Right lobe of liver (tissue), 4 donors: ENCODE measurements at regions not wholly inside any gene's neighbourhood (a gene's known extent, or its start where the extent isn't known, plus 50 kb on each side); places are given as distances from the start of the nearest gene placed in this dataset.

Experiments
- CTCF ChIP-seq, 4 donors: fragments of 200-600 bp in 3 of 4; fragments of 450-650 bp in 1 of 4; IDR thresholded peaks; one replicate each; pipeline versions ENCODE4 v1.5.1 to v1.8.0; 2016 to 2022; ENCODE audit warnings: antibody characterized with exemption in 4 of 4, mild to moderate bottlenecking in 2 of 4
- POLR2A ChIP-seq: fragments of 450-650 bp; IDR thresholded peaks from one replicate; pipeline ENCODE4 v1.6.1; 2017; ENCODE audit warnings: antibody characterized with exemption, mild to moderate bottlenecking
- donor health status: DM: no; HTN: no; CAD: no.
- donor health status: DM: no; HTN: no; CAD: no.
- donor health status: DM: no; HTN: yes; CAD: no.

DNA sequence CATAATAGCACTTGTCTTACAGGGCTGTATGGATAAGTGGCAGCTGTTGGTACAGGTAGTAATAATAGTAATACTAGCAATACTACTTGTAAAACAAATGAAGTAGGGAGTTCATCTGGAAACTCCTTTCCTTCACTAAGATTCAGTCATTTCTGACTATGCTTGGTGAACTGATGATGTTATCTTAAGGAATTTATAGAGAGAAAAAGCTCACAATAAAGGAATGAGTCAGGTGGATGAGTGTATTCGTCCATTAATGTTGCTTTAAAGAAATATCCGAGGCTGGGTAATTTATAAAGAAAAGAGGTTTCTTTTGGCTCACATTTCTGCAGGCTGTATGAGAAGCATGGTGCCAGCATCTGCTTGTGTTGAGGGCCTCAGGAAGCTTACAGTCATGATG lies 477.3 kb downstream of the KLF12 start:
- TF ChIP-seq POLR2A (no peak), CTCF (IDR thresholded peaks at IDR 0.05) (no peak)
